OCI-LY3 (cell line): ENCODE measurements at regions not wholly inside any gene's neighbourhood (a gene's known extent, or its start where the extent isn't known, plus 50 kb on each side); places are given as distances from the start of the nearest gene placed in this dataset.

ENCODE experiments used
- H2AFZ ChIP-seq: fragments of 200-600, 300-600 bp; shearing (Covaris generic); 2 replicates; pipeline ENCODE4 v1.6.0; 2014; ENCODE audit warnings: antibody characterized with exemption, low read depth, low read length
- H3K27ac ChIP-seq: fragments of 200-600, 300-600 bp; sonication (generic); 2 replicates; pipeline ENCODE4 v1.5.1; 2014; ENCODE audit warnings: mild to moderate bottlenecking, low read length, moderate library complexity, mixed read lengths
- H3K27me3 ChIP-seq: fragments of 200-600, 300-600 bp; sonication (generic); 2 replicates; pipeline ENCODE4 v1.6.1; 2014; ENCODE audit warnings: low read depth, low read length, mixed read lengths
- H3K36me3 ChIP-seq: fragments of 200-600, 300-600 bp; sonication (generic); replicated peaks from 2 replicates; pipeline ENCODE3; 2014; ENCODE audit warnings: low read depth, low read length, mixed read lengths
- H3K4me1 ChIP-seq: fragments of 300-600, 200-600 bp; sonication (generic); 2 replicates; pipeline ENCODE4 v1.6.1; 2014; ENCODE audit warnings: low read length, mixed read lengths
- H3K4me2 ChIP-seq: fragments of 200-600, 300-600 bp; sonication (generic); 2 replicates; pipeline ENCODE4 v1.6.1; 2014; ENCODE audit warnings: low read length, mixed read lengths
- H3K4me3 ChIP-seq: fragments of 300-600, 200-600 bp; sonication (generic); 2 replicates; pipeline ENCODE4 v1.5.1; 2014; ENCODE audit warnings: antibody characterized with exemption, mild to moderate bottlenecking, low read length, moderate library complexity
- H3K79me2 ChIP-seq: fragments of 300-600, 200-600 bp; shearing (Covaris generic); 2 replicates; pipeline ENCODE4 v1.6.1; 2014; ENCODE audit warnings: mild to moderate bottlenecking, low read length, mixed read lengths
- H3K9ac ChIP-seq: fragments of 300-600, 200-600 bp; shearing (Covaris generic); 2 replicates; pipeline ENCODE4 v1.6.0; 2014; ENCODE audit warnings: mild to moderate bottlenecking, low read length, moderate library complexity
- H3K9me3 ChIP-seq: fragments of 200-600, 300-600 bp; shearing (Covaris generic); 2 replicates; pipeline ENCODE4 v1.6.1; 2014; ENCODE audit warnings: low read length, mixed read lengths; ENCODE audit not compliant: insufficient read depth
- H4K20me1 ChIP-seq: fragments of 200-600, 300-600 bp; sonication (generic); 2 replicates; pipeline ENCODE4 v1.6.1; 2016; ENCODE audit warnings: low read length, mixed read lengths; ENCODE audit not compliant: insufficient read depth
- CTCF ChIP-seq: fragments of 200-600, 300-600 bp; sonication (generic); IDR thresholded peaks from 2 replicates; pipeline ENCODE4 v1.5.1; 2014; ENCODE audit warnings: antibody characterized with exemption, low read length, low read depth
- EZH2phosphoT487 ChIP-seq: fragments of 200-600 bp; shearing (Covaris generic); IDR thresholded peaks from 2 replicates; pipeline ENCODE4 v1.6.1; 2018; ENCODE audit warnings: antibody characterized with exemption, mixed run types, low read depth

GRCh38 chr5:87076411-87076810 is 191.3 kb upstream of the RASA1 start:
- H3K36me3 ChIP-seq = no peaks in the 10 kb centered on the region

GRCh38 chr5:87076931-87077330 is 190.8 kb upstream of the RASA1 start:
- H4K20me1 ChIP-seq = no peaks in the 10 kb centered on the region
- H2AFZ ChIP-seq = no peak overlapping the region
- H3K27ac ChIP-seq = no peak overlapping the region
- no peak overlapping the region for H3K9ac ChIP-seq
- no peak overlapping the region for H3K4me2 ChIP-seq
- no peaks in the 10 kb centered on the region for H3K36me3 ChIP-seq
- H3K9me3 ChIP-seq = no peaks in the 10 kb centered on the region
- H3K27me3 ChIP-seq = no peaks in the 10 kb centered on the region
- H3K79me2 ChIP-seq = no peaks in the 10 kb centered on the region
- no peak for TF ChIP-seq EZH2phosphoT487
- no peak for TF ChIP-seq CTCF
- H3K4me3 ChIP-seq = no peak overlapping the region
- peaks cover 11% of the 10 kb centered on the region for H3K4me1 ChIP-seq

More at GRCh38 chr5:87076411-87076810, 191.3 kb upstream of the RASA1 start:
- H3K27ac ChIP-seq = no peak overlapping the region
- no peaks in the 10 kb centered on the region for H4K20me1 ChIP-seq
- TF ChIP-seq EZH2phosphoT487 (no peak), CTCF (no peak)
- no peaks in the 10 kb centered on the region for H3K79me2 ChIP-seq
- H3K27me3 ChIP-seq = no peaks in the 10 kb centered on the region
- no peak overlapping the region for H3K9ac ChIP-seq
- no peak overlapping the region for H2AFZ ChIP-seq
- H3K4me1 ChIP-seq = peaks cover 6% of the 10 kb centered on the region
- no peaks in the 10 kb centered on the region for H3K9me3 ChIP-seq
- H3K4me3 ChIP-seq = no peak overlapping the region
- H3K4me2 ChIP-seq = no peak overlapping the region

GRCh38 chr5:87079219-87079618 is 188.5 kb upstream of the RASA1 start:
- peaks cover 14% of the 10 kb centered on the region for H3K4me1 ChIP-seq
- no peak overlapping the region for H3K9ac ChIP-seq
- no peak overlapping the region for H3K4me2 ChIP-seq
- no peaks in the 10 kb centered on the region for H3K27me3 ChIP-seq
- H3K9me3 ChIP-seq = no peaks in the 10 kb centered on the region
- no peaks in the 10 kb centered on the region for H3K79me2 ChIP-seq
- no peak for TF ChIP-seq CTCF
- TF ChIP-seq EZH2phosphoT487 = no peak
- no peaks in the 10 kb centered on the region for H3K36me3 ChIP-seq
- H3K27ac ChIP-seq = no peak overlapping the region
- no peaks in the 10 kb centered on the region for H4K20me1 ChIP-seq
- H2AFZ ChIP-seq = no peak overlapping the region
- no peak overlapping the region for H3K4me3 ChIP-seq

- H2AFZ ChIP-seq = peak overlapping the region; percentile 81; the same call in 1 of the 2 replicates
- TF ChIP-seq CTCF (no peak), EZH2phosphoT487 (no peak)
- no peak overlapping the region for H3K27ac ChIP-seq
- H3K4me3 ChIP-seq = peak overlapping the region; percentile 62
- H3K4me2 ChIP-seq = peak overlapping the region; percentile 74
- H3K36me3 ChIP-seq = no peaks in the 10 kb centered on the region
- H3K9ac ChIP-seq = peak overlapping the region; percentile 22; the same call in 1 of the 2 replicates
- H3K9me3 ChIP-seq = no peaks in the 10 kb centered on the region
- no peaks in the 10 kb centered on the region for H4K20me1 ChIP-seq
- no peaks in the 10 kb centered on the region for H3K27me3 ChIP-seq
- peaks cover 14% of the 10 kb centered on the region for H3K4me1 ChIP-seq
- no peaks in the 10 kb centered on the region for H3K79me2 ChIP-seq
These were observed 186.7 kb upstream of the RASA1 start for GRCh38 chr5:87081016-87081415.
